ENCODE measurements at regions not wholly inside any gene's neighbourhood (a gene's known extent, or its start where the extent isn't known, plus 50 kb on each side); places are given as distances from the start of the nearest gene placed in this dataset.

GRCh38 chr7:142337054-142338001 is 79.5 kb upstream of the PRSS58 start:
- Mint-ChIP-seq H3K4me3 (no peak overlapping the region), H3K27ac (no peak overlapping the region), H3K36me3 (no peaks in the 10 kb centered on the region), H3K4me1 (peaks cover 8% of the 10 kb centered on the region), H3K27me3 (ENCODE audit: low read depth) (no peaks in the 10 kb centered on the region), H3K9me3 (no peaks in the 10 kb centered on the region)
- no peak for DNase-seq (ENCODE audit: low spot score)
- CTCF ChIA-PET: interaction anchor here (0.6 to 4.4 kb wide), 15 partner anchors 9 to 743 kb away, joined by 3 to 64 read pairs (median 16); no protein-coding TSS in a partner anchor
- POLR2A ChIA-PET: no interaction called here
- TF ChIP-seq IRF2 (CRISPR knock-in tag; IDR thresholded peaks at IDR 0.05; ENCODE audit: borderline replicate concordance, low read depth) (no peak), TP53 (CRISPR knock-in tag; IDR thresholded peaks at IDR 0.05) (no peak), ZBTB43 (CRISPR knock-in tag; IDR thresholded peaks at IDR 0.05) (no peak), ESRRA (CRISPR knock-in tag; IDR thresholded peaks at IDR 0.05; ENCODE audit: borderline replicate concordance) (no peak), NFATC4 (CRISPR knock-in tag; IDR thresholded peaks at IDR 0.05) (no peak), CTCF (IDR thresholded peaks at IDR 0.05) (no peak), ELF4 (CRISPR knock-in tag; IDR thresholded peaks at IDR 0.05; ENCODE audit: low read depth) (no peak), CBFB (CRISPR knock-in tag; IDR thresholded peaks at IDR 0.05; ENCODE audit: low read depth) (no peak), SOX15 (CRISPR knock-in tag; IDR thresholded peaks at IDR 0.05) (no peak)
- TF ChIP-seq, protein P1, sequence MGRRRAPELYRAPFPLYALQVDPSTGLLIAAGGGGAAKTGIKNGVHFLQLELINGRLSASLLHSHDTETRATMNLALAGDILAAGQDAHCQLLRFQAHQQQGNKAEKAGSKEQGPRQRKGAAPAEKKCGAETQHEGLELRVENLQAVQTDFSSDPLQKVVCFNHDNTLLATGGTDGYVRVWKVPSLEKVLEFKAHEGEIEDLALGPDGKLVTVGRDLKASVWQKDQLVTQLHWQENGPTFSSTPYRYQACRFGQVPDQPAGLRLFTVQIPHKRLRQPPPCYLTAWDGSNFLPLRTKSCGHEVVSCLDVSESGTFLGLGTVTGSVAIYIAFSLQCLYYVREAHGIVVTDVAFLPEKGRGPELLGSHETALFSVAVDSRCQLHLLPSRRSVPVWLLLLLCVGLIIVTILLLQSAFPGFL (CRISPR knock-in tag; IDR thresholded peaks at IDR 0.05; ENCODE audit: borderline replicate concordance): no peak
- ATAC-seq: no peak

DNA sequence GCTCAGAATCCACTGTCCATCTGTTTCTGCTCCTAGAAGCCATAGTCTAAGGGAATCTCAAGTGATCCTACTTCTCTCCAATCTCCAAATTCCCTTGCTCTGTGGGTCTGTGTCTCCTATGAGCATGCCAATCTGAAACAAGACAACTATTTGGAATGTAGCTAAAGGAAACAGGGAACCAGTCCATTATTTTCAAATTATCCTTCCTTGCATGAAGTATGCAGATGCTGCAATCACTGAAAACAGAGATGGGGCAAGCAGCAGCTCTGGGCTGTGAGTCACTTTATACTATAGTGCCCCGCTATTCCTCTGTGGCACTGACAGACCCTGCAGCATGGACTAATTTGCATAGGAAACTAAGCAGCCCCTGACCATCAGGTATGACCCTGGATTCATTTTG is 76.9 kb upstream of the PRSS58 start:
- Mint-ChIP-seq H3K9me3 (no peaks in the 10 kb centered on the region), H3K4me3 (no peak overlapping the region), H3K27ac (no peak overlapping the region), H3K36me3 (no peaks in the 10 kb centered on the region), H3K27me3 (ENCODE audit: low read depth) (no peaks in the 10 kb centered on the region), H3K4me1 (peaks cover 8% of the 10 kb centered on the region)
- DNase-seq (ENCODE audit: low spot score): no peak
- no peak for TF ChIP-seq FOXP1 (CRISPR knock-in tag; IDR thresholded peaks at IDR 0.05; ENCODE audit: borderline replicate concordance)
- no peak for TF ChIP-seq NFYB (CRISPR knock-in tag; conservative IDR thresholded peaks at IDR 0.05; ENCODE audit: low read depth)
- TF ChIP-seq JAZF1 (CRISPR knock-in tag; IDR thresholded peaks at IDR 0.05): no peak
- POLR2A ChIA-PET: no interaction called here
- no peak for ATAC-seq
- CTCF ChIA-PET: interaction anchor here (4.6 kb wide), 1 partner anchor 11 kb away, joined by 32 read pairs; no protein-coding TSS in a partner anchor

GRCh38 chr7:142334236-142334635 is 76.4 kb upstream of the PRSS58 start:
- ATAC-seq: no peak
- no peak overlapping the region for H3K27ac Mint-ChIP-seq
- H3K4me3 Mint-ChIP-seq: no peak overlapping the region
- H3K9me3 Mint-ChIP-seq: no peaks in the 10 kb centered on the region
- ChIA-PET POLR2A (no interaction called here), CTCF (interaction anchor here (1.3 to 4.6 kb wide), 3 partner anchors 10 to 144 kb away, joined by 4 to 32 read pairs (median 8); no protein-coding TSS in a partner anchor)
- H3K36me3 Mint-ChIP-seq: no peaks in the 10 kb centered on the region
- no peak for DNase-seq (ENCODE audit: low spot score)
- no peaks in the 10 kb centered on the region for H3K27me3 Mint-ChIP-seq (ENCODE audit: low read depth)
- H3K4me1 Mint-ChIP-seq: peaks cover 9% of the 10 kb centered on the region
- TF ChIP-seq E2F4 (CRISPR knock-in tag; IDR thresholded peaks at IDR 0.05; ENCODE audit: borderline replicate concordance, low read depth) (no peak), FOXK1 (CRISPR knock-in tag; IDR thresholded peaks at IDR 0.05) (no peak), HMGA2 (CRISPR knock-in tag; IDR thresholded peaks at IDR 0.05) (no peak), ZBTB21 (CRISPR knock-in tag; IDR thresholded peaks at IDR 0.05; ENCODE audit: borderline replicate concordance) (no peak), STAT6 (CRISPR knock-in tag; conservative IDR thresholded peaks at IDR 0.05; ENCODE audit: low read depth) (no peak), NFYB (CRISPR knock-in tag; conservative IDR thresholded peaks at IDR 0.05; ENCODE audit: low read depth) (no peak), RELA (CRISPR knock-in tag; IDR thresholded peaks at IDR 0.05; ENCODE audit: borderline replicate concordance) (no peak), ATF1 (CRISPR knock-in tag; IDR thresholded peaks at IDR 0.05) (no peak), PRRX2 (CRISPR knock-in tag; IDR thresholded peaks at IDR 0.05) (no peak), MYBL2 (CRISPR knock-in tag; IDR thresholded peaks at IDR 0.05) (no peak)
- TF ChIP-seq, protein P1 (CRISPR knock-in tag; IDR thresholded peaks at IDR 0.05; ENCODE audit: borderline replicate concordance): no peak
